GM23338 (cell line): ENCODE measurements at regions not wholly inside any gene's neighbourhood (a gene's known extent, or its start where the extent isn't known, plus 50 kb on each side); places are given as distances from the start of the nearest gene placed in this dataset.

Experiments
- ATAC-seq: fragments of 200-7000 bp; cut with Tn5 transposase; 3 replicates; pipeline ENCODE4 v1.9.1; 2020
- DNase-seq: peaks from one replicate; pipeline ENCODE4 v3.0.0-alpha.2; 2015; ENCODE audit warnings: low spot score
- H2AFZ ChIP-seq: fragments of 200-600 bp; sonication (generic); 2 replicates; pipeline ENCODE4 v1.8.0; 2016; ENCODE audit warnings: antibody characterized with exemption, mild to moderate bottlenecking, moderate library complexity
- H3F3A ChIP-seq: fragments of 200-600 bp; sonication (generic); replicated peaks from 2 replicates; pipeline ENCODE4 v1.8.0; 2017; ENCODE audit warnings: antibody characterized with exemption, mixed run types, low read depth
- H3K27ac ChIP-seq: fragments of 200-600 bp; sonication (generic); 2 replicates; pipeline ENCODE4 v1.6.1; 2016; ENCODE audit warnings: low read depth
- H3K27me3 ChIP-seq: fragments of 200-600 bp; sonication (generic); 2 replicates; pipeline ENCODE4 v1.8.0; 2016; ENCODE audit warnings: mild to moderate bottlenecking, mixed run types, moderate library complexity; ENCODE audit not compliant: insufficient read depth
- H3K36me3 ChIP-seq: fragments of 200-600 bp; sonication (generic); 2 replicates; pipeline ENCODE4 v1.8.0; 2016; ENCODE audit warnings: mild to moderate bottlenecking; ENCODE audit not compliant: insufficient read depth
- H3K4me1 ChIP-seq: fragments of 200-600 bp; sonication (generic); 2 replicates; pipeline ENCODE4 v1.8.0; 2016; ENCODE audit warnings: mild to moderate bottlenecking, moderate library complexity; ENCODE audit not compliant: insufficient read depth
- H3K4me2 ChIP-seq: fragments of 200-600 bp; sonication (generic); 2 replicates; pipeline ENCODE4 v1.7.1; 2017; ENCODE audit warnings: mixed run types
- H3K4me3 ChIP-seq: fragments of 200-600 bp; sonication (generic); 2 replicates; pipeline ENCODE4 v1.6.1; 2016; ENCODE audit warnings: mixed run types
- H3K79me2 ChIP-seq: fragments of 200-600 bp; sonication (generic); replicated peaks from 2 replicates; pipeline ENCODE4 v1.8.0; 2017; ENCODE audit warnings: mild to moderate bottlenecking; ENCODE audit not compliant: insufficient read depth
- H3K9me2 ChIP-seq: fragments of 200-600 bp; sonication (generic); 2 replicates; pipeline ENCODE4 v1.8.0; 2017; ENCODE audit not compliant: insufficient read depth
- H4K20me1 ChIP-seq: fragments of 200-600 bp; sonication (generic); replicated peaks from 2 replicates; pipeline ENCODE4 v1.8.0; 2017; ENCODE audit warnings: mild to moderate bottlenecking; ENCODE audit not compliant: insufficient read depth
- H3K27ac Mint-ChIP-seq: 2 replicates; pipeline ENCODE4 v1.8.0; 2020; ENCODE audit warnings: inconsistent platforms, mild to moderate bottlenecking, moderate library complexity, mixed read lengths
- H3K27me3 Mint-ChIP-seq: 3 replicates; pipeline ENCODE4 v1.8.0; 2022; ENCODE audit warnings: low read depth, mild to moderate bottlenecking, moderate library complexity, mixed read lengths, inconsistent platforms; ENCODE audit not compliant: insufficient read depth, poor library complexity
- H3K36me3 Mint-ChIP-seq: 3 replicates; pipeline ENCODE4 v1.8.0; 2021; ENCODE audit warnings: low read depth, mild to moderate bottlenecking, inconsistent platforms, moderate library complexity, mixed read lengths
- H3K4me1 Mint-ChIP-seq: 3 replicates; pipeline ENCODE4 v1.8.0; 2020; ENCODE audit warnings: mild to moderate bottlenecking, inconsistent platforms, mixed read lengths
- H3K4me3 Mint-ChIP-seq: 3 replicates; pipeline ENCODE4 v1.8.0; 2021; ENCODE audit warnings: moderate library complexity, mild to moderate bottlenecking, inconsistent platforms, mixed read lengths
- H3K9me3 Mint-ChIP-seq: 3 replicates; pipeline ENCODE4 v1.8.0; 2020; ENCODE audit warnings: moderate library complexity, mild to moderate bottlenecking, inconsistent platforms, mixed read lengths
- CREB1 ChIP-seq: fragments of 250-450 bp; sonication (Bioruptor Pico); IDR thresholded peaks from 2 replicates; pipeline ENCODE4 v1.5.0; 2020; ENCODE audit warnings: low read depth, mild to moderate bottlenecking, moderate library complexity
- EZH2 ChIP-seq: fragments of 200-600 bp; sonication (generic); IDR thresholded peaks from one replicate; pipeline ENCODE4 v1.8.0; 2017; ENCODE audit warnings: antibody characterized with exemption, mild to moderate bottlenecking, low read depth; ENCODE audit not compliant: unreplicated experiment
- EZH2phosphoT487 ChIP-seq: fragments of 200-600 bp; sonication (generic); IDR thresholded peaks from one replicate; pipeline ENCODE4 v1.8.1; 2018; ENCODE audit warnings: antibody characterized with exemption; ENCODE audit not compliant: unreplicated experiment
- JUNB ChIP-seq: IDR thresholded peaks from one replicate; pipeline ENCODE4 v1.6.1; 2016; ENCODE audit warnings: antibody characterized with exemption; ENCODE audit not compliant: unreplicated experiment
- POLR2AphosphoS5 ChIP-seq: IDR thresholded peaks from 2 replicates; pipeline ENCODE4 v1.6.1; 2016; ENCODE audit warnings: antibody characterized with exemption, low read depth
- ZNF114 ChIP-seq: fragments of 250-450 bp; sonication (Bioruptor Pico); IDR thresholded peaks from 2 replicates; pipeline ENCODE4 v1.5.0; 2020; ENCODE audit warnings: mild to moderate bottlenecking, moderate library complexity
- TF ChIP-seq, protein P1 (sequence below): fragments of 250-450 bp; sonication (Bioruptor Pico); IDR thresholded peaks from 2 replicates; pipeline ENCODE4 v1.5.0; 2020; ENCODE audit warnings: mild to moderate bottlenecking, moderate library complexity
- TF ChIP-seq, protein P2 (sequence below), 2 experiments: fragments of 200-600 bp in 1 of 2; sonication (generic) in 1 of 2; conservative IDR thresholded peaks; 2 replicates each; pipeline versions ENCODE4 v1.5.1 to v1.6.1; 2016 to 2017; ENCODE audit warnings: antibody characterized with exemption in 2 of 2, low read depth in 2 of 2, mild to moderate bottlenecking in 2 of 2, moderate library complexity in 1 of 2

DNA sequence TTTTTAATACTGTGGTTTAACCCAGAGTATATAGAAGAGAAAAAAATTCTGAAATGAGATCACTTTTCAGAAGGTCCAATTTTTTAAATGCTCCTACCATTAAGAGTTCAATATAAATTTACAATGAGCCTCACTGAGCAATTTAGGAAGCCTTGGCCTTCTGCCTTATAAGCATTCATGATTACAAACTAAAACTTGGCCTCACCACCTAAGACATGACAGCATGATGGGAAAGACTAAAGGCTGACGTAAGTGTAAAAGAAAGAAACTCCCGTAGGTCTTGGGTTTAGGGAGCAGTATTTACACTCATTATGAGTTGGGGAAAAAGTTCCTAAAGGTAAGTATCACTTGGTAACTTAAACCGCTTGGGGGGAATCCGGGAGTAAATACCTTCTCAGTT, 70.7 kb upstream of the ESRRG start:
- Histone ChIP-seq H3K4me1 (no peaks in the 10 kb centered on the region), H4K20me1 (no peaks in the 10 kb centered on the region), H3K79me2 (no peaks in the 10 kb centered on the region), H3K27me3 (no peaks in the 10 kb centered on the region), H3K4me3 (no peak overlapping the region), H3K4me2 (no peak overlapping the region), H3F3A (no peaks in the 10 kb centered on the region), H3K36me3 (no peaks in the 10 kb centered on the region), H3K9me2 (peaks cover 7% of the 10 kb centered on the region), H3K27ac (no peak overlapping the region), H2AFZ (0 out of 2 replicates have a peak overlapping the region, but pooled peaks have one; percentile 26)
- ATAC-seq (no peak), DNase-seq (no peak)
- H3K27ac Mint-ChIP-seq: no peak overlapping the region
- TF ChIP-seq CREB1 (CRISPR knock-in tag) (no peak), ZNF114 (CRISPR knock-in tag) (no peak), JUNB (no peak), POLR2AphosphoS5 (no peak), EZH2 (no peak), EZH2phosphoT487 (no peak)
- TF ChIP-seq, protein P1, sequence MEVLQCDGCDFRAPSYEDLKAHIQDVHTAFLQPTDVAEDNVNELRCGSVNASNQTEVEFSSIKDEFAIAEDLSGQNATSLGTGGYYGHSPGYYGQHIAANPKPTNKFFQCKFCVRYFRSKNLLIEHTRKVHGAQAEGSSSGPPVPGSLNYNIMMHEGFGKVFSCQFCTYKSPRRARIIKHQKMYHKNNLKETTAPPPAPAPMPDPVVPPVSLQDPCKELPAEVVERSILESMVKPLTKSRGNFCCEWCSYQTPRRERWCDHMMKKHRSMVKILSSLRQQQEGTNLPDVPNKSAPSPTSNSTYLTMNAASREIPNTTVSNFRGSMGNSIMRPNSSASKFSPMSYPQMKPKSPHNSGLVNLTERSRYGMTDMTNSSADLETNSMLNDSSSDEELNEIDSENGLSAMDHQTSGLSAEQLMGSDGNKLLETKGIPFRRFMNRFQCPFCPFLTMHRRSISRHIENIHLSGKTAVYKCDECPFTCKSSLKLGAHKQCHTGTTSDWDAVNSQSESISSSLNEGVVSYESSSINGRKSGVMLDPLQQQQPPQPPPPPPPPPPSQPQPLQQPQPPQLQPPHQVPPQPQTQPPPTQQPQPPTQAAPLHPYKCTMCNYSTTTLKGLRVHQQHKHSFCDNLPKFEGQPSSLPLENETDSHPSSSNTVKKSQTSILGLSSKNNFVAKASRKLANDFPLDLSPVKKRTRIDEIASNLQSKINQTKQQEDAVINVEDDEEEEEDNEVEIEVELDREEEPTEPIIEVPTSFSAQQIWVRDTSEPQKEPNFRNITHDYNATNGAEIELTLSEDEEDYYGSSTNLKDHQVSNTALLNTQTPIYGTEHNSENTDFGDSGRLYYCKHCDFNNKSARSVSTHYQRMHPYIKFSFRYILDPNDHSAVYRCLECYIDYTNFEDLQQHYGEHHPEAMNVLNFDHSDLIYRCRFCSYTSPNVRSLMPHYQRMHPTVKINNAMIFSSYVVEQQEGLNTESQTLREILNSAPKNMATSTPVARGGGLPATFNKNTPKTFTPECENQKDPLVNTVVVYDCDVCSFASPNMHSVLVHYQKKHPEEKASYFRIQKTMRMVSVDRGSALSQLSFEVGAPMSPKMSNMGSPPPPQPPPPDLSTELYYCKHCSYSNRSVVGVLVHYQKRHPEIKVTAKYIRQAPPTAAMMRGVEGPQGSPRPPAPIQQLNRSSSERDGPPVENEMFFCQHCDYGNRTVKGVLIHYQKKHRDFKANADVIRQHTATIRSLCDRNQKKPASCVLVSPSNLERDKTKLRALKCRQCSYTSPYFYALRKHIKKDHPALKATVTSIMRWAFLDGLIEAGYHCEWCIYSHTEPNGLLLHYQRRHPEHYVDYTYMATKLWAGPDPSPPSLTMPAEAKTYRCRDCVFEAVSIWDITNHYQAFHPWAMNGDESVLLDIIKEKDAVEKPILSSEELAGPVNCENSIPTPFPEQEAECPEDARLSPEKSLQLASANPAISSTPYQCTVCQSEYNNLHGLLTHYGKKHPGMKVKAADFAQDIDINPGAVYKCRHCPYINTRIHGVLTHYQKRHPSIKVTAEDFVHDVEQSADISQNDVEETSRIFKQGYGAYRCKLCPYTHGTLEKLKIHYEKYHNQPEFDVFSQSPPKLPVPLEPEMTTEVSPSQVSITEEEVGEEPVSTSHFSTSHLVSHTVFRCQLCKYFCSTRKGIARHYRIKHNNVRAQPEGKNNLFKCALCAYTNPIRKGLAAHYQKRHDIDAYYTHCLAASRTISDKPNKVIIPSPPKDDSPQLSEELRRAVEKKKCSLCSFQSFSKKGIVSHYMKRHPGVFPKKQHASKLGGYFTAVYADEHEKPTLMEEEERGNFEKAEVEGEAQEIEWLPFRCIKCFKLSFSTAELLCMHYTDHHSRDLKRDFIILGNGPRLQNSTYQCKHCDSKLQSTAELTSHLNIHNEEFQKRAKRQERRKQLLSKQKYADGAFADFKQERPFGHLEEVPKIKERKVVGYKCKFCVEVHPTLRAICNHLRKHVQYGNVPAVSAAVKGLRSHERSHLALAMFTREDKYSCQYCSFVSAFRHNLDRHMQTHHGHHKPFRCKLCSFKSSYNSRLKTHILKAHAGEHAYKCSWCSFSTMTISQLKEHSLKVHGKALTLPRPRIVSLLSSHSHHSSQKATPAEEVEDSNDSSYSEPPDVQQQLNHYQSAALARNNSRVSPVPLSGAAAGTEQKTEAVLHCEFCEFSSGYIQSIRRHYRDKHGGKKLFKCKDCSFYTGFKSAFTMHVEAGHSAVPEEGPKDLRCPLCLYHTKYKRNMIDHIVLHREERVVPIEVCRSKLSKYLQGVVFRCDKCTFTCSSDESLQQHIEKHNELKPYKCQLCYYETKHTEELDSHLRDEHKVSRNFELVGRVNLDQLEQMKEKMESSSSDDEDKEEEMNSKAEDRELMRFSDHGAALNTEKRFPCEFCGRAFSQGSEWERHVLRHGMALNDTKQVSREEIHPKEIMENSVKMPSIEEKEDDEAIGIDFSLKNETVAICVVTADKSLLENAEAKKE: no peak
- H3K27me3 Mint-ChIP-seq: peaks cover 2% of the 10 kb centered on the region
- H3K4me3 Mint-ChIP-seq: no peak overlapping the region
- H3K36me3 Mint-ChIP-seq: no peaks in the 10 kb centered on the region
- no peaks in the 10 kb centered on the region; the same call in 2 of the 3 replicates for H3K4me1 Mint-ChIP-seq
- no peaks in the 10 kb centered on the region for H3K9me3 Mint-ChIP-seq

DNA sequence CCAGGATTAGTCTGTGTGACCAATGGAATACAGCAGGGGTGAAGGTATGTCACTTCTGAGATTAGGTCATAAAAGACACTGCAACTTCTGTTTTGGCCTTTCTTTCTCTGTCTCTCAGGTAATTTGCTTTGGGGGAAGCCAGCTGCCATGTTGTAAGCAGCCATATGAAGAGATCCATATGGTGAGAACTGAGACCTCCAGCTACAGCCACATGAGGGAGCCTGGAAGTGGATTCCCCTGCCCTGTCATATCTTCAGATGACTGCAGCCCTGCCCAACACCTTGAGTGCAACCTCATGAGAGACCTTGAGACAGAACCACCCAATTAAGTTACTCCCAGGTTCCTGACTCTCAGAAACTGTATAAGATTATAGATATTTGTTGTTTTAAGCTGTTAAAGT, 70.1 kb upstream of the ESRRG start:
- no peaks in the 10 kb centered on the region; the same call in 2 of the 3 replicates for H3K4me1 Mint-ChIP-seq
- Histone ChIP-seq H3K4me3 (no peak overlapping the region), H3K9me2 (peaks cover 12% of the 10 kb centered on the region), H3K4me1 (no peaks in the 10 kb centered on the region), H3K36me3 (no peaks in the 10 kb centered on the region), H3K79me2 (no peaks in the 10 kb centered on the region), H3K27ac (no peak overlapping the region), H2AFZ (no peak overlapping the region; the same call in 1 of the 2 replicates), H4K20me1 (no peaks in the 10 kb centered on the region), H3K27me3 (no peaks in the 10 kb centered on the region), H3F3A (no peaks in the 10 kb centered on the region), H3K4me2 (no peak overlapping the region)
- H3K9me3 Mint-ChIP-seq: no peaks in the 10 kb centered on the region
- DNase-seq (peak; percentile 52), ATAC-seq (peak; percentile 76)
- no peak overlapping the region for H3K4me3 Mint-ChIP-seq
- peaks cover 2% of the 10 kb centered on the region for H3K27me3 Mint-ChIP-seq
- H3K27ac Mint-ChIP-seq: no peak overlapping the region
- no peaks in the 10 kb centered on the region for H3K36me3 Mint-ChIP-seq
- TF ChIP-seq ZNF114 (CRISPR knock-in tag): no peak
- TF ChIP-seq, protein P2, sequence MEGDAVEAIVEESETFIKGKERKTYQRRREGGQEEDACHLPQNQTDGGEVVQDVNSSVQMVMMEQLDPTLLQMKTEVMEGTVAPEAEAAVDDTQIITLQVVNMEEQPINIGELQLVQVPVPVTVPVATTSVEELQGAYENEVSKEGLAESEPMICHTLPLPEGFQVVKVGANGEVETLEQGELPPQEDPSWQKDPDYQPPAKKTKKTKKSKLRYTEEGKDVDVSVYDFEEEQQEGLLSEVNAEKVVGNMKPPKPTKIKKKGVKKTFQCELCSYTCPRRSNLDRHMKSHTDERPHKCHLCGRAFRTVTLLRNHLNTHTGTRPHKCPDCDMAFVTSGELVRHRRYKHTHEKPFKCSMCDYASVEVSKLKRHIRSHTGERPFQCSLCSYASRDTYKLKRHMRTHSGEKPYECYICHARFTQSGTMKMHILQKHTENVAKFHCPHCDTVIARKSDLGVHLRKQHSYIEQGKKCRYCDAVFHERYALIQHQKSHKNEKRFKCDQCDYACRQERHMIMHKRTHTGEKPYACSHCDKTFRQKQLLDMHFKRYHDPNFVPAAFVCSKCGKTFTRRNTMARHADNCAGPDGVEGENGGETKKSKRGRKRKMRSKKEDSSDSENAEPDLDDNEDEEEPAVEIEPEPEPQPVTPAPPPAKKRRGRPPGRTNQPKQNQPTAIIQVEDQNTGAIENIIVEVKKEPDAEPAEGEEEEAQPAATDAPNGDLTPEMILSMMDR (conservative IDR thresholded peaks at IDR 0.05; ENCODE audit: low read depth in 2 of 2): peak in 1 of 2 experiments; percentile 51; a peak in 3 of 4 replicates
